DND-41 (cell line): ENCODE measurements at regions not wholly inside any gene's neighbourhood (a gene's known extent, or its start where the extent isn't known, plus 50 kb on each side); places are given as distances from the start of the nearest gene placed in this dataset.

Experiments used
- ATAC-seq: fragments of 200-7000 bp; cut with Tn5 transposase; 3 replicates; pipeline ENCODE4 v1.9.1; 2021; ENCODE audit warnings: low read depth; ENCODE audit not compliant: insufficient read depth
- DNase-seq: peaks from one replicate; pipeline ENCODE4 v3.0.0-alpha.2; 2020
- H2AFZ ChIP-seq: 2 replicates; pipeline ENCODE4 v1.6.0; 2012; ENCODE audit warnings: low read depth, low read length
- H3K27ac ChIP-seq: 2 replicates; pipeline ENCODE4 v1.5.1; 2012; ENCODE audit warnings: low read length, inconsistent platforms
- H3K27me3 ChIP-seq: fragments of 200-600 bp; sonication (generic); 2 replicates; pipeline ENCODE4 v1.6.0; 2012; ENCODE audit warnings: low read length, mild to moderate bottlenecking, inconsistent platforms; ENCODE audit not compliant: insufficient read depth, poor library complexity
- H3K36me3 ChIP-seq: 2 replicates; pipeline ENCODE4 v1.5.1; 2012; ENCODE audit warnings: low read length, inconsistent platforms; ENCODE audit not compliant: insufficient read depth
- H3K4me1 ChIP-seq: 2 replicates; pipeline ENCODE4 v1.5.1; 2012; ENCODE audit warnings: mild to moderate bottlenecking, low read length; ENCODE audit not compliant: insufficient read depth
- H3K4me2 ChIP-seq: 2 replicates; pipeline ENCODE4 v1.6.0; 2012; ENCODE audit warnings: mild to moderate bottlenecking, moderate library complexity, low read length, inconsistent platforms; ENCODE audit not compliant: insufficient read depth
- H3K4me3 ChIP-seq, 2 experiments: fragments of 200-600 bp in 1 of 2; shearing (Covaris generic) in 1 of 2; 2 replicates each; pipeline ENCODE4 v1.5.1; 2012 to 2016; ENCODE audit warnings: inconsistent platforms in 2 of 2, low read length in 2 of 2, mild to moderate bottlenecking in 2 of 2, low read depth in 1 of 2, moderate library complexity in 1 of 2
- H3K79me2 ChIP-seq: 2 replicates; pipeline ENCODE4 v1.6.0; 2012; ENCODE audit warnings: low read length, inconsistent platforms; ENCODE audit not compliant: insufficient read depth
- H3K9ac ChIP-seq: 2 replicates; pipeline ENCODE4 v1.6.0; 2012; ENCODE audit warnings: low read depth, mild to moderate bottlenecking, inconsistent platforms, low read length, moderate library complexity
- H3K9me3 ChIP-seq: 2 replicates; pipeline ENCODE4 v1.5.1; 2012; ENCODE audit warnings: low read length, moderate library complexity, mild to moderate bottlenecking, inconsistent platforms; ENCODE audit not compliant: insufficient read depth, severe bottlenecking
- H4K20me1 ChIP-seq: 2 replicates; pipeline ENCODE4 v1.6.0; 2012; ENCODE audit warnings: low read length; ENCODE audit not compliant: insufficient read depth
- CTCF ChIP-seq: IDR thresholded peaks from 2 replicates; pipeline ENCODE4 v1.5.1; 2012; ENCODE audit warnings: borderline replicate concordance, low read length, moderate library complexity, mild to moderate bottlenecking; ENCODE audit not compliant: poor library complexity, severe bottlenecking; ENCODE audit errors: extremely low read depth
- EZH2 ChIP-seq: IDR thresholded peaks from 3 replicates; pipeline ENCODE4 v1.6.1; 2012; ENCODE audit warnings: borderline replicate concordance, low read depth, mild to moderate bottlenecking, moderate library complexity, low read length, inconsistent platforms; ENCODE audit not compliant: severe bottlenecking

- no peak for DNase-seq
- Histone ChIP-seq H3K27ac (no peak overlapping the region), H3K36me3 (no peaks in the 10 kb centered on the region), H3K27me3 (no peaks in the 10 kb centered on the region), H3K4me3 (no peak overlapping the region), H3K79me2 (no peaks in the 10 kb centered on the region), H2AFZ (no peak overlapping the region), H3K9ac (no peak overlapping the region), H3K9me3 (no peaks in the 10 kb centered on the region), H3K4me2 (no peak overlapping the region), H3K4me1 (no peaks in the 10 kb centered on the region), H4K20me1 (no peaks in the 10 kb centered on the region)
- no peak for TF ChIP-seq EZH2
- ATAC-seq = no peak
These were observed 337.1 kb upstream of the KAZN start for GRCh38 chr1:14261395-14261794.

GRCh38 chr1:14262637-14263036 lies 335.8 kb upstream of the KAZN start:
- no peaks in the 10 kb centered on the region for H3K27me3 ChIP-seq
- ATAC-seq = no peak
- no peak overlapping the region for H2AFZ ChIP-seq
- TF ChIP-seq EZH2 = no peak
- TF ChIP-seq CTCF = no peak
- H3K4me2 ChIP-seq = no peak overlapping the region
- H3K9me3 ChIP-seq = no peaks in the 10 kb centered on the region
- no peak overlapping the region for H3K9ac ChIP-seq
- H3K4me1 ChIP-seq = no peaks in the 10 kb centered on the region
- no peak for DNase-seq
- no peaks in the 10 kb centered on the region for H3K36me3 ChIP-seq
- H3K79me2 ChIP-seq = no peaks in the 10 kb centered on the region
- no peaks in the 10 kb centered on the region for H4K20me1 ChIP-seq
- no peak overlapping the region for H3K4me3 ChIP-seq
- no peak overlapping the region for H3K27ac ChIP-seq

GRCh38 chr1:14263225-14263624 lies 335.3 kb upstream of the KAZN start:
- Histone ChIP-seq H3K27me3 (no peaks in the 10 kb centered on the region), H3K4me2 (no peak overlapping the region), H3K4me3 (no peak overlapping the region), H3K9ac (no peak overlapping the region), H3K27ac (no peak overlapping the region), H2AFZ (no peak overlapping the region), H3K4me1 (no peaks in the 10 kb centered on the region), H4K20me1 (no peaks in the 10 kb centered on the region), H3K79me2 (no peaks in the 10 kb centered on the region), H3K36me3 (no peaks in the 10 kb centered on the region), H3K9me3 (no peaks in the 10 kb centered on the region)
- TF ChIP-seq CTCF = no peak
- TF ChIP-seq EZH2 = no peak
- no peak for ATAC-seq
- no peak for DNase-seq

- no peaks in the 10 kb centered on the region for H3K27me3 ChIP-seq
- H3K79me2 ChIP-seq = no peaks in the 10 kb centered on the region
- H3K27ac ChIP-seq = no peak overlapping the region
- no peak for ATAC-seq
- H3K36me3 ChIP-seq = no peaks in the 10 kb centered on the region
- H3K9me3 ChIP-seq = no peaks in the 10 kb centered on the region
- no peaks in the 10 kb centered on the region for H4K20me1 ChIP-seq
- no peak overlapping the region for H3K4me2 ChIP-seq
- no peak for DNase-seq
- H3K4me3 ChIP-seq = no peak overlapping the region
- no peak overlapping the region for H3K9ac ChIP-seq
- H3K4me1 ChIP-seq = no peaks in the 10 kb centered on the region
- H2AFZ ChIP-seq = no peak overlapping the region
- no peak for TF ChIP-seq EZH2
- TF ChIP-seq CTCF = no peak
These were observed 334.8 kb upstream of the KAZN start for GRCh38 chr1:14263671-14264070.
